ENCODE measurements at regions not wholly inside any gene's neighbourhood (a gene's known extent, or its start where the extent isn't known, plus 50 kb on each side); places are given as distances from the start of the nearest gene placed in this dataset.

DNA sequence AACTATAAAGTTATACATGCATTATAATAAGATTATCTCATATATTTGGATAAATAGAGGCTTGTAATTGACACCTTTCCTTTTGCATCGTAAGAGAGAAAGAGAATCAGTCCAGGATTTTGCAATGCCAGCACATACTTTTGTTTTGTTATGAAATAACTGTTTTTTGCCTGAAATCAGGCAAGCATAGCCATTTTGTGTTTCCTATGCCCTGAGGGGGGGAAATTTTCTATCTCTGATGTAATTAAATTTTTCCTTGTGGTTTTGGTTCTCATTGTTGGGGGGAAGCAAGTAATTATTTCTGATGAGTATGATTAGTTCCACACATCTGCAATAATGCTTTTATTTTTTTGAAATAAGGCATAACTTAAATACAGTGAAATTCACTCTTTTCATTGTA lies 229.4 kb downstream of the NDFIP2 start:
- H3K27ac ChIP-seq, result no peak overlapping the region
- no peak for TF ChIP-seq ZFX (IDR thresholded peaks at IDR 0.05)
- TF ChIP-seq, protein P1, sequence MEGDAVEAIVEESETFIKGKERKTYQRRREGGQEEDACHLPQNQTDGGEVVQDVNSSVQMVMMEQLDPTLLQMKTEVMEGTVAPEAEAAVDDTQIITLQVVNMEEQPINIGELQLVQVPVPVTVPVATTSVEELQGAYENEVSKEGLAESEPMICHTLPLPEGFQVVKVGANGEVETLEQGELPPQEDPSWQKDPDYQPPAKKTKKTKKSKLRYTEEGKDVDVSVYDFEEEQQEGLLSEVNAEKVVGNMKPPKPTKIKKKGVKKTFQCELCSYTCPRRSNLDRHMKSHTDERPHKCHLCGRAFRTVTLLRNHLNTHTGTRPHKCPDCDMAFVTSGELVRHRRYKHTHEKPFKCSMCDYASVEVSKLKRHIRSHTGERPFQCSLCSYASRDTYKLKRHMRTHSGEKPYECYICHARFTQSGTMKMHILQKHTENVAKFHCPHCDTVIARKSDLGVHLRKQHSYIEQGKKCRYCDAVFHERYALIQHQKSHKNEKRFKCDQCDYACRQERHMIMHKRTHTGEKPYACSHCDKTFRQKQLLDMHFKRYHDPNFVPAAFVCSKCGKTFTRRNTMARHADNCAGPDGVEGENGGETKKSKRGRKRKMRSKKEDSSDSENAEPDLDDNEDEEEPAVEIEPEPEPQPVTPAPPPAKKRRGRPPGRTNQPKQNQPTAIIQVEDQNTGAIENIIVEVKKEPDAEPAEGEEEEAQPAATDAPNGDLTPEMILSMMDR (conservative IDR thresholded peaks at IDR 0.05), result no peak

- TF ChIP-seq ZFX (IDR thresholded peaks at IDR 0.05), result no peak
- TF ChIP-seq, protein P1 (conservative IDR thresholded peaks at IDR 0.05), result no peak
These were observed 228.5 kb downstream of the NDFIP2 start for GRCh38 chr13:79709471-79709870.

DNA sequence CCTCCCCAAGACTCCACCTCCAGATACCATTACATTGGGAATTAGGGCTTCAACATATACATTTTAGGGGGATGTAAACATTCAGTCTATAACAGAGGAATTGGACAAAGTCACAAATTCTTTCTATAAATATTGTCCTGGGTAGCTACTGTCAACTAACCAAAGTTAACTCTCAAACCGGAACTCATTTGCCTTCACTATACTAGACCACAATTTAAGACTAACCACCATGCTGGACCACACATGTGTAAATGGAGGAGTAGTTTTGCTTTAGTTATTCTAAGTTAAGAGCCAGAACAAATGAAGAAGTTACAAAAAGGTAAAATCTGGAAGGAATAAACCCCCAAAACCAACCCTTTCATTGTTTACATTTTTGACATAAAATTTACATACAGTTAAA lies 222.8 kb downstream of the NDFIP2 start:
- no peak for TF ChIP-seq ZFX (IDR thresholded peaks at IDR 0.05)
- TF ChIP-seq, protein P1 (conservative IDR thresholded peaks at IDR 0.05), result no peak
- no peak overlapping the region for H3K27ac ChIP-seq

More at GRCh38 chr13:79709471-79709870, 228.5 kb downstream of the NDFIP2 start:
- no peak overlapping the region for H3K27ac ChIP-seq

DNA sequence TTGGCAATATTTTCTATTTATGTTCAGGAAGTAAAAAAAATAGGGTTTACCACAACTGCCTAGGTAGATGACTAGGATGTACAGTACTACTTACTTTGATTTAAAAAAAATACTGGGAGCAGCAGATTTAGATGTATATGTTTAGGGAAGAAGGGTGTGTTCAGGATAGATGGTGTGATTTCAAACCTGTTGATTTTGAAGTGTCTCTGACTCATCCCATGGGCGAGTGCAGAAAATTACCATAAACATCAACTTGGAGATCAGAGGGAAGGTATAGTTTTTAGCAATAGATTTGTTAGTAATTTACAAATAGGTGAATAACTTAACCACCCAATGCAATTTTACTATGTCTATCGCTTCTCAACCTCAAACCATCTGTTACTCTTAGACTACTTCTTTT lies 214.8 kb downstream of the NDFIP2 start:
- H3K27ac ChIP-seq, result no peak overlapping the region
- no peak for TF ChIP-seq ZFX (IDR thresholded peaks at IDR 0.05)
- TF ChIP-seq, protein P1 (conservative IDR thresholded peaks at IDR 0.05), result no peak

GRCh38 chr13:79692846-79693245 lies 211.9 kb downstream of the NDFIP2 start:
- TF ChIP-seq, protein P1 (conservative IDR thresholded peaks at IDR 0.05), result no peak
- no peak for TF ChIP-seq ZFX (IDR thresholded peaks at IDR 0.05)
- no peak overlapping the region for H3K27ac ChIP-seq

DNA sequence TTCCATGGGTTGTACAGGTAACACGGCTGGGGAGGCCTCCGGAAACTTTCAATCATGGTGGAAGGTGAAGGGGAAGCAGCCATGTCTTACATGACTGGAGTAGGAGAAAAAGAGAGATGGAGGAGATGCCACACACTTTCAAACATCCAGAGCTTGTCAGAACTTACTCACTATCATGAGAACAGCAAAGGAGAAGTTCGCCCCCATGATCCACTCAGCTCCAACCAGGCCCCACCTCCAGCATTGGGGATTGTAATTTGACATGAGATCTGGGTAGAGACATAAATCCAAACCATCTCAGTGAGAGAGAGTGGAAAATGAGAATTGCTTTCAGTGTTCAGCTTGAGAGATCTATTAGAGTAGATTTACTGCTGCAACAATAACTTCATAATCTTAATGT lies 210.9 kb downstream of the NDFIP2 start:
- no peak overlapping the region for H3K27ac ChIP-seq
- TF ChIP-seq ZFX (IDR thresholded peaks at IDR 0.05), result no peak
- TF ChIP-seq, protein P1 (conservative IDR thresholded peaks at IDR 0.05), result no peak

DNA sequence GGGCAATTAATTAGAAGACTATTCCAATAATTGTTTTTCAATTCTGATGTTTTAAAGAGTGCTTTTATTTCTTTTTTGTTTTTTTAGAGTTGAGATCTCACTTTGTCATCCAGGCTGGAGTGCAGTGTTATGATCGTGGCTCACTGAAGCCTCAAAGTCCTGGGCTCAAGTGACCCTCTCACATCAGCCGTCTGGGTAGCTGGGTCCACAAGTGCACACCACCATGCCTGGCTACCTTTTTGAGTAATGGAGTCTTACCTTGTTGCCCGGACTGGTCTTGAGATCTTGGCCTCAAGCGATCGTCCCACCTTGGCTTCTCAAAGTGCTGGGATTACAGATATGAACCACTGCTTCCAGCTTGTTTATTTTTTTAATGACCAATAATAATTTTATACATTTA lies 207.8 kb downstream of the NDFIP2 start:
- TF ChIP-seq, protein P1 (conservative IDR thresholded peaks at IDR 0.05), result no peak
- TF ChIP-seq ZFX (IDR thresholded peaks at IDR 0.05), result no peak
- H3K27ac ChIP-seq, result no peak overlapping the region
